ENCODE measurements at regions not wholly inside any gene's neighbourhood (a gene's known extent, or its start where the extent isn't known, plus 50 kb on each side); places are given as distances from the start of the nearest gene placed in this dataset.

DNA sequence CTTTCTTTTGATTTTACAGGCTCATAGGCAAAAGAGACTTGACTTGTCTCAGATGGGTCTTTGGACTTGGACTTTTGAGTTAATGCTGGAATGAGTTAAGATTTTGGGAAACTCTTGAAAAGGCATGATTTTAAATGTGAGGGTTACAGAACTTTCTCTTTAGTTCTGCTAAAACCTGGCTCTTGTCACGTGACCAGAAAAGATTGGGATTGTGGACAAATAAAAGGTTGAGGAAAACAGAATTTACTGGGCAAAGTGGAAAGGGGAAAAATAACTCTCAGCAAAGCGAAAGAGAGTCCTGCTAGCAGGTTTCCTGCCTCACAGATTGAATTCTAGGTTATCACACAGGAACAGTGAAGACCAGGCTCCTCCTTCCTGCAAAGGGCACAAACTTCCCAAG, 114.0 kb downstream of the SPANXN4 start:
- TF ChIP-seq CTCF (IDR thresholded peaks at IDR 0.05 in 2 of 3, conservative IDR thresholded peaks at IDR 0.05 in 1 of 3; ENCODE audit: insufficient read depth in 2 of 3, low read depth in 1 of 3, low read length in 3 of 3) (no peak), NKRF (IDR thresholded peaks at IDR 0.05; ENCODE audit: borderline replicate concordance) (no peak)
